ENCODE measurements at regions not wholly inside any gene's neighbourhood (a gene's known extent, or its start where the extent isn't known, plus 50 kb on each side); places are given as distances from the start of the nearest gene placed in this dataset.

- no peak for TF ChIP-seq POLR2A (IDR thresholded peaks at IDR 0.05; ENCODE audit: low read depth, low read length)
- no peak for TF ChIP-seq TAF1 (IDR thresholded peaks at IDR 0.05; ENCODE audit: low read depth, low read length)
- TF ChIP-seq POLR2AphosphoS5 (IDR thresholded peaks at IDR 0.05; ENCODE audit: low read depth, low read length): no peak
- TF ChIP-seq PAX5 (IDR thresholded peaks at IDR 0.05; ENCODE audit: insufficient read depth, low read length, severe bottlenecking): no peak
- TF ChIP-seq SPI1 (IDR thresholded peaks at IDR 0.05; ENCODE audit: low read depth, low read length): no peak
- no peak for TF ChIP-seq POU2F2 (IDR thresholded peaks at IDR 0.05; ENCODE audit: low read depth, low read length)
Measured at GRCh38 chrX:3807906-3808305, 94.5 kb upstream of the PRKX start.

All from GM12891 (cell line).